OCI-M2 (cell line): ENCODE measurements at regions not wholly inside any gene's neighbourhood (a gene's known extent, or its start where the extent isn't known, plus 50 kb on each side); places are given as distances from the start of the nearest gene placed in this dataset.
"Not testable (repeated sequence)": the region's sequence is repeated elsewhere in the genome, so short reads cannot be mapped to it uniquely, and the experiment has no call there.

Experiments used
- DNase-seq: peaks from one replicate; lab custom pipeline; 2025; ENCODE audit not compliant: unreplicated experiment; lab: John Stamatoyannopoulos, UW

GRCh38 chr4:131534944-131535645, 1614.0 kb upstream of the PCDH10 start:
- no peak for DNase-seq

GRCh38 chr4:131540256-131540655, 1608.8 kb upstream of the PCDH10 start:
- no peak for DNase-seq

- DNase-seq = no peak
Measured at GRCh38 chr4:131547506-131547981, 1601.5 kb upstream of the PCDH10 start.

GRCh38 chr4:131551306-131551705, 1597.8 kb upstream of the PCDH10 start:
- DNase-seq = no peak

GRCh38 chr4:131566026-131566425, 1583.1 kb upstream of the PCDH10 start:
- no peak for DNase-seq

- DNase-seq = no peak
Measured at GRCh38 chr4:131584587-131584986, 1564.5 kb upstream of the PCDH10 start.

- DNase-seq = no peak
Measured at GRCh38 chr4:131595140-131595539, 1554.0 kb upstream of the PCDH10 start.

GRCh38 chr4:131603705-131604104, 1545.4 kb upstream of the PCDH10 start:
- no peak for DNase-seq

GRCh38 chr4:131609039-131609438, 1540.1 kb upstream of the PCDH10 start:
- DNase-seq = no peak

GRCh38 chr4:131610517-131610916, 1538.6 kb upstream of the PCDH10 start:
- DNase-seq = not testable (repeated sequence)

- DNase-seq = no peak
Measured at GRCh38 chr4:131613086-131613823, 1535.8 kb upstream of the PCDH10 start.

GRCh38 chr4:131613824-131614216, 1535.3 kb upstream of the PCDH10 start:
- DNase-seq = no peak

- no peak for DNase-seq
Measured at GRCh38 chr4:131632877-131633276, 1516.2 kb upstream of the PCDH10 start.

- no peak for DNase-seq
Measured at GRCh38 chr4:131635191-131635590, 1513.9 kb upstream of the PCDH10 start.

- no peak for DNase-seq
Measured at GRCh38 chr4:131638781-131639180, 1510.3 kb upstream of the PCDH10 start.

- DNase-seq = no peak
Measured at GRCh38 chr4:131644619-131645018, 1504.5 kb upstream of the PCDH10 start.

GRCh38 chr4:131649227-131649626, 1499.9 kb upstream of the PCDH10 start:
- no peak for DNase-seq

GRCh38 chr4:131650951-131651350, 1498.1 kb upstream of the PCDH10 start:
- DNase-seq = no peak

- DNase-seq = not testable (repeated sequence)
Measured at GRCh38 chr4:131683314-131683713, 1465.8 kb upstream of the PCDH10 start.

- DNase-seq = no peak
Measured at GRCh38 chr4:131721883-131722282, 1427.2 kb upstream of the PCDH10 start.

GRCh38 chr4:131723069-131723468, 1426.0 kb upstream of the PCDH10 start:
- DNase-seq = not testable (repeated sequence)

GRCh38 chr4:131724847-131725246, 1424.2 kb upstream of the PCDH10 start:
- not testable (repeated sequence) for DNase-seq
